Kidney (tissue), 13 donors: ENCODE measurements at regions not wholly inside any gene's neighbourhood (a gene's known extent, or its start where the extent isn't known, plus 50 kb on each side); places are given as distances from the start of the nearest gene placed in this dataset.

Source experiments
- DNase-seq, 5 donors: peaks; one replicate each; pipeline ENCODE4 v3.0.0-alpha.2; 2013 to 2020
- FAIRE-seq: peaks from 2 replicates; lab custom pipeline; 2012; peaks lifted over from hg19 to GRCh38; lab: Jason Lieb, UNC
- H3K27ac ChIP-seq, 2 donors: one replicate each; pipeline ENCODE4 v1.7.0; 2013; ENCODE audit warnings: low read depth in 2 of 2, low read length in 2 of 2, inconsistent platforms in 1 of 2
- H3K27me3 ChIP-seq: one replicate; pipeline ENCODE4 v1.7.1; 2013; ENCODE audit warnings: low read length, inconsistent platforms; ENCODE audit not compliant: control insufficient read depth, insufficient read depth
- H3K36me3 ChIP-seq, 3 donors: one replicate each; pipeline versions ENCODE4 v1.7.0 to v1.7.1; 2013; ENCODE audit warnings: low read length in 3 of 3, control low read depth in 1 of 3, inconsistent platforms in 1 of 3; ENCODE audit not compliant: insufficient read depth in 3 of 3, control insufficient read depth in 2 of 3
- H3K4me1 ChIP-seq, 3 donors: one replicate each; pipeline versions ENCODE4 v1.7.0 to v1.7.1; 2013; ENCODE audit warnings: low read length in 3 of 3, inconsistent platforms in 1 of 3, low read depth in 1 of 3; ENCODE audit not compliant: control insufficient read depth in 2 of 3, insufficient read depth in 2 of 3
- H3K4me3 ChIP-seq, 3 donors: one replicate each; pipeline versions ENCODE4 v1.7.0 to v1.8.1; 2013; ENCODE audit warnings: low read length in 3 of 3, control low read depth in 1 of 3, inconsistent platforms in 1 of 3
- H3K9ac ChIP-seq, 3 donors: one replicate each; pipeline versions ENCODE4 v1.7.0 to v1.7.1; 2013; ENCODE audit warnings: low read length in 3 of 3, control low read depth in 1 of 3, inconsistent platforms in 1 of 3
- H3K9me3 ChIP-seq, 3 donors: one replicate each; pipeline versions ENCODE4 v1.7.0 to v1.7.1; 2013; ENCODE audit warnings: low read length in 3 of 3, control low read depth in 1 of 3, inconsistent platforms in 1 of 3; ENCODE audit not compliant: control insufficient read depth in 2 of 3, insufficient read depth in 1 of 3
- CTCF ChIP-seq: IDR thresholded peaks from 3 replicates; pipeline ENCODE4 v1.5.1; 2012; ENCODE audit warnings: mild to moderate bottlenecking, moderate library complexity, borderline replicate concordance; ENCODE audit not compliant: insufficient read depth; ENCODE audit errors: extremely low read depth
- intact Hi-C: fragments of 100-400 bp; cut with DNase I; formaldehyde crosslinking; loops from one replicate; pipeline ENCODE4 v1.11.1; 2022
- donor health status: control.
- donor health status: control.
- donor health status: control.
- donor health status: control.
- donor health status: control.
- donor health status: DM: yes; HTN: yes; CAD: no.
- donor health status: Normal renal cell carcinoma (clear cell type).

- no peak for FAIRE-seq
- no peak overlapping the region for H3K27ac ChIP-seq
These were observed 1090.3 kb upstream of the CITED2 start for GRCh38 chr6:140464720-140465119.

GRCh38 chr6:140463312-140463710, 1088.9 kb upstream of the CITED2 start:
- FAIRE-seq (no peak), DNase-seq (no peak)
- intact Hi-C loops, result no loop called here
- H3K27ac ChIP-seq, result peak overlapping the region; percentile 18 to 39
- no peaks in the 10 kb centered on the region for H3K36me3 ChIP-seq
- no peaks in the 10 kb centered on the region for H3K27me3 ChIP-seq
- H3K9me3 ChIP-seq, result peaks cover 0 to 5% (median 0%) of the 10 kb centered on the region in 3 donors
- H3K4me1 ChIP-seq, result peaks cover 0 to 20% (median 2%) of the 10 kb centered on the region in 3 donors
- TF ChIP-seq CTCF, result no peak
- peak overlapping the region in 1 of 3 donors; percentile 5 for H3K4me3 ChIP-seq
- no peak overlapping the region for H3K9ac ChIP-seq

More at GRCh38 chr6:140464720-140465119, 1090.3 kb upstream of the CITED2 start:
- peaks cover 0 to 5% (median 0%) of the 10 kb centered on the region in 3 donors for H3K9me3 ChIP-seq
- H3K9ac ChIP-seq, result no peak overlapping the region
- intact Hi-C loops, result no loop called here
- H3K4me3 ChIP-seq, result no peak overlapping the region
- no peaks in the 10 kb centered on the region for H3K36me3 ChIP-seq
- no peak for DNase-seq
- no peak for TF ChIP-seq CTCF
- H3K27me3 ChIP-seq, result no peaks in the 10 kb centered on the region
- peaks cover 0 to 20% (median 2%) of the 10 kb centered on the region in 3 donors for H3K4me1 ChIP-seq

GRCh38 chr6:140462453-140463311, 1088.2 kb upstream of the CITED2 start:
- H3K9ac ChIP-seq, result no peak overlapping the region
- DNase-seq (peak in 3 of 5 donors; percentile 10 to 87 (median 84)), FAIRE-seq (peak; percentile 81)
- peaks cover 0 to 5% (median 0%) of the 10 kb centered on the region in 3 donors for H3K9me3 ChIP-seq
- peak overlapping the region in 1 of 3 donors; percentile 5 for H3K4me3 ChIP-seq
- H3K27me3 ChIP-seq, result no peaks in the 10 kb centered on the region
- peak overlapping the region; percentile 65 to 74 for H3K27ac ChIP-seq
- H3K4me1 ChIP-seq, result peaks cover 0 to 20% (median 2%) of the 10 kb centered on the region in 3 donors
- no peak for TF ChIP-seq CTCF
- H3K36me3 ChIP-seq, result no peaks in the 10 kb centered on the region
- intact Hi-C loops, result no loop called here
